ENCODE measurements at regions not wholly inside any gene's neighbourhood (a gene's known extent, or its start where the extent isn't known, plus 50 kb on each side); places are given as distances from the start of the nearest gene placed in this dataset.

- no peak for DNase-seq
- Mint-ChIP-seq H3K4me3 (no peak overlapping the region), H3K4me1 (ENCODE audit: low read depth) (no peaks in the 10 kb centered on the region), H3K27me3 (no peaks in the 10 kb centered on the region), H3K9me3 (no peaks in the 10 kb centered on the region), H3K27ac (no peak overlapping the region), H3K36me3 (no peaks in the 10 kb centered on the region)
- intact Hi-C loops (cut with micrococcal nuclease) = loop anchor here (1.0 to 2.0 kb wide), 2 partner anchors 566 to 912 kb away; no protein-coding TSS in a partner anchor
- CTCF ChIA-PET = no interaction called here
- POLR2A ChIA-PET = no interaction called here
These were observed 56.0 kb upstream of the FAM174A start for GRCh38 chr5:100479079-100479688.

GRCh38 chr5:100472091-100472490, 63.1 kb upstream of the FAM174A start:
- ChIA-PET CTCF (no interaction called here), POLR2A (no interaction called here)
- intact Hi-C loops (cut with micrococcal nuclease) = no loop called here
- Mint-ChIP-seq H3K36me3 (no peaks in the 10 kb centered on the region), H3K27ac (no peak overlapping the region), H3K4me1 (ENCODE audit: low read depth) (no peaks in the 10 kb centered on the region), H3K9me3 (no peaks in the 10 kb centered on the region), H3K27me3 (peaks cover 2% of the 10 kb centered on the region), H3K4me3 (no peak overlapping the region)
- DNase-seq = no peak

GRCh38 chr5:100469767-100470166, 65.4 kb upstream of the FAM174A start:
- H3K27me3 Mint-ChIP-seq = peaks cover 4% of the 10 kb centered on the region
- DNase-seq = no peak
- no peak overlapping the region for H3K27ac Mint-ChIP-seq
- no peaks in the 10 kb centered on the region for H3K4me1 Mint-ChIP-seq (ENCODE audit: low read depth)
- no peak overlapping the region for H3K4me3 Mint-ChIP-seq
- ChIA-PET POLR2A (no interaction called here), CTCF (no interaction called here)
- no peaks in the 10 kb centered on the region for H3K36me3 Mint-ChIP-seq
- intact Hi-C loops (cut with micrococcal nuclease) = no loop called here
- no peaks in the 10 kb centered on the region for H3K9me3 Mint-ChIP-seq

- no peak overlapping the region for H3K27ac Mint-ChIP-seq
- no peaks in the 10 kb centered on the region for H3K4me1 Mint-ChIP-seq (ENCODE audit: low read depth)
- ChIA-PET CTCF (no interaction called here), POLR2A (no interaction called here)
- no peaks in the 10 kb centered on the region for H3K36me3 Mint-ChIP-seq
- no peak for DNase-seq
- no peak overlapping the region for H3K4me3 Mint-ChIP-seq
- intact Hi-C loops (cut with micrococcal nuclease) = no loop called here
- H3K27me3 Mint-ChIP-seq = peaks cover 4% of the 10 kb centered on the region
- H3K9me3 Mint-ChIP-seq = no peaks in the 10 kb centered on the region
These were observed 70.8 kb upstream of the FAM174A start for GRCh38 chr5:100464418-100464817.

GRCh38 chr5:100456615-100457014, 78.6 kb upstream of the FAM174A start:
- Mint-ChIP-seq H3K9me3 (peaks cover 3% of the 10 kb centered on the region), H3K4me3 (no peak overlapping the region), H3K27ac (no peak overlapping the region), H3K27me3 (no peaks in the 10 kb centered on the region), H3K36me3 (no peaks in the 10 kb centered on the region), H3K4me1 (ENCODE audit: low read depth) (no peaks in the 10 kb centered on the region)
- ChIA-PET CTCF (no interaction called here), POLR2A (no interaction called here)
- intact Hi-C loops (cut with micrococcal nuclease) = no loop called here
- no peak for DNase-seq

GRCh38 chr5:100452126-100452525, 83.0 kb upstream of the FAM174A start:
- Mint-ChIP-seq H3K27me3 (peaks cover 1% of the 10 kb centered on the region), H3K4me1 (ENCODE audit: low read depth) (no peaks in the 10 kb centered on the region), H3K4me3 (no peak overlapping the region), H3K27ac (no peak overlapping the region), H3K36me3 (no peaks in the 10 kb centered on the region), H3K9me3 (no peaks in the 10 kb centered on the region)
- no peak for DNase-seq
- POLR2A ChIA-PET = no interaction called here
- intact Hi-C loops (cut with micrococcal nuclease) = no loop called here
- CTCF ChIA-PET = no interaction called here

- DNase-seq = no peak
- Mint-ChIP-seq H3K4me1 (ENCODE audit: low read depth) (no peaks in the 10 kb centered on the region), H3K36me3 (no peaks in the 10 kb centered on the region), H3K4me3 (no peak overlapping the region), H3K27me3 (peaks cover 1% of the 10 kb centered on the region), H3K27ac (no peak overlapping the region), H3K9me3 (no peaks in the 10 kb centered on the region)
- intact Hi-C loops (cut with micrococcal nuclease) = no loop called here
- ChIA-PET CTCF (no interaction called here), POLR2A (no interaction called here)
These were observed 87.1 kb upstream of the FAM174A start for GRCh38 chr5:100448111-100448528.

- H3K4me1 Mint-ChIP-seq (ENCODE audit: low read depth) = no peaks in the 10 kb centered on the region
- no peaks in the 10 kb centered on the region for H3K9me3 Mint-ChIP-seq
- no peak overlapping the region for H3K4me3 Mint-ChIP-seq
- ChIA-PET CTCF (interaction anchor here (0.9 kb wide), 1 partner anchor 17 kb away, joined by 3 read pairs; no protein-coding TSS in a partner anchor), POLR2A (no interaction called here)
- no peak for DNase-seq
- H3K27me3 Mint-ChIP-seq = peaks cover 1% of the 10 kb centered on the region
- no peak overlapping the region for H3K27ac Mint-ChIP-seq
- intact Hi-C loops (cut with micrococcal nuclease) = no loop called here
- H3K36me3 Mint-ChIP-seq = no peaks in the 10 kb centered on the region
These were observed 88.2 kb upstream of the FAM174A start for GRCh38 chr5:100446879-100447430.

- H3K27ac Mint-ChIP-seq = no peak overlapping the region
- H3K4me1 Mint-ChIP-seq (ENCODE audit: low read depth) = no peaks in the 10 kb centered on the region
- intact Hi-C loops (cut with micrococcal nuclease) = no loop called here
- DNase-seq = no peak
- H3K4me3 Mint-ChIP-seq = no peak overlapping the region
- no peaks in the 10 kb centered on the region for H3K36me3 Mint-ChIP-seq
- CTCF ChIA-PET = no interaction called here
- no peaks in the 10 kb centered on the region for H3K9me3 Mint-ChIP-seq
- POLR2A ChIA-PET = no interaction called here
- H3K27me3 Mint-ChIP-seq = peaks cover 3% of the 10 kb centered on the region
These were observed 90.2 kb upstream of the FAM174A start for GRCh38 chr5:100444961-100445360.

- POLR2A ChIA-PET = no interaction called here
- intact Hi-C loops (cut with micrococcal nuclease) = loop anchor here (5.0 to 10.0 kb wide), 3 partner anchors 180 to 1242 kb away; no protein-coding TSS in a partner anchor
- CTCF ChIA-PET = interaction anchor here (0.7 kb wide), 2 partner anchors 109 to 955 kb away, joined by 3 to 4 read pairs; no protein-coding TSS in a partner anchor
- Mint-ChIP-seq H3K4me3 (no peak overlapping the region), H3K36me3 (no peaks in the 10 kb centered on the region), H3K4me1 (ENCODE audit: low read depth) (no peaks in the 10 kb centered on the region), H3K9me3 (no peaks in the 10 kb centered on the region), H3K27ac (no peak overlapping the region), H3K27me3 (no peaks in the 10 kb centered on the region)
- no peak for DNase-seq
These were observed 100.4 kb upstream of the FAM174A start for GRCh38 chr5:100434815-100435214.

- POLR2A ChIA-PET = no interaction called here
- Mint-ChIP-seq H3K9me3 (no peaks in the 10 kb centered on the region), H3K27ac (no peak overlapping the region), H3K27me3 (no peaks in the 10 kb centered on the region), H3K36me3 (no peaks in the 10 kb centered on the region), H3K4me3 (no peak overlapping the region), H3K4me1 (ENCODE audit: low read depth) (no peaks in the 10 kb centered on the region)
- intact Hi-C loops (cut with micrococcal nuclease) = loop anchor here (5.0 to 10.0 kb wide), 3 partner anchors 182 to 1245 kb away; no protein-coding TSS in a partner anchor
- CTCF ChIA-PET = interaction anchor here (2.0 kb wide), 1 partner anchor 957 kb away, joined by 8 read pairs; no protein-coding TSS in a partner anchor
- DNase-seq = no peak
These were observed 102.4 kb upstream of the FAM174A start for GRCh38 chr5:100432741-100433140.

- peaks cover 1% of the 10 kb centered on the region for H3K9me3 Mint-ChIP-seq
- H3K27me3 Mint-ChIP-seq = no peaks in the 10 kb centered on the region
- ChIA-PET POLR2A (no interaction called here), CTCF (interaction anchor here (0.6 to 2.0 kb wide), 8 partner anchors 13 to 1248 kb away, joined by 3 to 11 read pairs (median 3); no protein-coding TSS in a partner anchor)
- no peaks in the 10 kb centered on the region for H3K4me1 Mint-ChIP-seq (ENCODE audit: low read depth)
- peak; percentile 56 for DNase-seq
- H3K4me3 Mint-ChIP-seq = no peak overlapping the region
- intact Hi-C loops (cut with micrococcal nuclease) = loop anchor here (1.0 to 10.0 kb wide), 4 partner anchors 184 to 1247 kb away; no protein-coding TSS in a partner anchor
- no peak overlapping the region for H3K27ac Mint-ChIP-seq
- H3K36me3 Mint-ChIP-seq = no peaks in the 10 kb centered on the region
These were observed 104.6 kb upstream of the FAM174A start for GRCh38 chr5:100430268-100431195.
